T-cell (primary cell): ENCODE measurements at regions not wholly inside any gene's neighbourhood (a gene's known extent, or its start where the extent isn't known, plus 50 kb on each side); places are given as distances from the start of the nearest gene placed in this dataset.
"Not testable (repeated sequence)": the region's sequence is repeated elsewhere in the genome, so short reads cannot be mapped to it uniquely, and the experiment has no call there.

Source experiments
- ATAC-seq, 4 experiments: fragments of 200-7000 bp in 3 of 4; fragments of 150-1000 bp in 1 of 4; cut with Tn5 transposase; replicated peaks in 1 of 4; 1 replicate in 3 of 4; 2 replicates in 1 of 4; pipeline ENCODE4 v1.10.0; 2021; ENCODE audit warnings: moderate library complexity in 3 of 4, mild to moderate bottlenecking in 2 of 4, moderate number of reproducible peaks in 1 of 4
- CTCF ChIA-PET, 2 donors: fragments of 300-600 bp; sonication (Branson Sonifier 250); formaldehyde crosslinking; loops; one replicate each; lab custom pipeline; 2022; ENCODE audit warnings: antibody characterized with exemption in 2 of 2; lab: Charles Lee
- POLR2A ChIA-PET, 2 donors: fragments of 300-600 bp; sonication (Branson Sonifier 250); formaldehyde crosslinking; loops; one replicate each; lab custom pipeline; 2022; ENCODE audit warnings: antibody characterized with exemption in 2 of 2; lab: Charles Lee
- DNase-seq, 35 experiments: peaks; one replicate each; pipeline versions ENCODE4 v3.0.0 to v3.0.0-alpha.2; 2013 to 2023
- H3K27ac ChIP-seq: one replicate; pipeline ENCODE4 v1.5.1; 2013; ENCODE audit warnings: low read length
- H3K27me3 ChIP-seq, 2 experiments: replicated peaks in 1 of 2; 1 replicate in 1 of 2; 2 replicates in 1 of 2; pipeline versions ENCODE4 v1.6.1 to v1.7.0; 2013; ENCODE audit warnings: low read length in 1 of 2, mixed read lengths in 1 of 2; ENCODE audit not compliant: control insufficient read depth in 2 of 2, insufficient read depth in 2 of 2; ENCODE audit errors: extremely low read depth in 1 of 2
- H3K36me3 ChIP-seq, 2 donors: 1 replicate in 1 of 2; 2 replicates in 1 of 2; pipeline versions ENCODE4 v1.6.1 to v1.7.0; 2013; ENCODE audit warnings: low read length in 1 of 2; ENCODE audit not compliant: control insufficient read depth in 2 of 2, insufficient read depth in 1 of 2; ENCODE audit errors: extremely low read depth in 1 of 2
- H3K4me1 ChIP-seq, 2 experiments: 1 replicate in 1 of 2; 2 replicates in 1 of 2; pipeline versions ENCODE4 v1.6.1 to v1.7.0; 2013; ENCODE audit warnings: low read length in 2 of 2, mixed read lengths in 1 of 2; ENCODE audit not compliant: insufficient read depth in 2 of 2, control insufficient read depth in 1 of 2; ENCODE audit errors: extremely low read depth in 1 of 2
- H3K4me3 ChIP-seq, 2 donors: 1 replicate in 1 of 2; 2 replicates in 1 of 2; pipeline versions ENCODE4 v1.5.1 to v1.7.0; 2013; ENCODE audit warnings: mild to moderate bottlenecking in 2 of 2, low read length in 1 of 2, moderate library complexity in 1 of 2; ENCODE audit not compliant: control insufficient read depth in 1 of 2; ENCODE audit errors: extremely low read depth in 1 of 2
- H3K9me3 ChIP-seq: 2 replicates; pipeline ENCODE4 v1.7.0; 2013
- H3K27ac Mint-ChIP-seq, 2 donors: one replicate each; pipeline ENCODE4 v1.8.0; 2020 to 2021; ENCODE audit warnings: mild to moderate bottlenecking in 2 of 2, mixed read lengths in 2 of 2
- H3K27me3 Mint-ChIP-seq, 2 donors: one replicate each; pipeline ENCODE4 v1.8.0; 2021 to 2022; ENCODE audit warnings: mixed read lengths in 2 of 2
- H3K36me3 Mint-ChIP-seq: one replicate; pipeline ENCODE4 v1.8.0; 2021; ENCODE audit warnings: mixed read lengths
- H3K4me1 Mint-ChIP-seq, 3 donors: one replicate each; pipeline ENCODE4 v1.8.0; 2020 to 2022; ENCODE audit warnings: mixed read lengths in 3 of 3, mild to moderate bottlenecking in 1 of 3
- H3K4me3 Mint-ChIP-seq, 3 donors: one replicate each; pipeline ENCODE4 v1.8.0; 2020 to 2022; ENCODE audit warnings: mild to moderate bottlenecking in 3 of 3, mixed read lengths in 3 of 3, moderate library complexity in 3 of 3
- H3K9me3 Mint-ChIP-seq, 3 donors: one replicate each; pipeline ENCODE4 v1.8.0; 2020 to 2022; ENCODE audit warnings: mixed read lengths in 3 of 3
- WGBS: methylation state at CpG from one replicate; pipeline ENCODE4 v1.1.5; 2013; ENCODE audit warnings: missing lambda C conversion rate; ENCODE audit not compliant: insufficient coverage; 5-methylcytosine and 5-hydroxymethylcytosine counted together

GRCh38 chr21:25161571-25161970 is 445.7 kb downstream of the MRPL39 start:
- WGBS: no CpG with 5 or more reads among the region's 4 CpGs
- Histone ChIP-seq H3K27me3 (no peaks in the 10 kb centered on the region), H3K27ac (no peak overlapping the region), H3K4me1 (no peaks in the 10 kb centered on the region), H3K4me3 (no peak overlapping the region), H3K9me3 (no peaks in the 10 kb centered on the region), H3K36me3 (no peaks in the 10 kb centered on the region)
- Mint-ChIP-seq H3K4me3 (no peak overlapping the region), H3K27ac (no peak overlapping the region), H3K36me3 (no peaks in the 10 kb centered on the region), H3K9me3 (peaks cover 4 to 14% (median 11%) of the 10 kb centered on the region in 3 donors), H3K27me3 (no peaks in the 10 kb centered on the region), H3K4me1 (no peaks in the 10 kb centered on the region)
- ChIA-PET CTCF (no interaction called here), POLR2A (no interaction called here)
- ATAC-seq (no peak), DNase-seq (no peak)

DNA sequence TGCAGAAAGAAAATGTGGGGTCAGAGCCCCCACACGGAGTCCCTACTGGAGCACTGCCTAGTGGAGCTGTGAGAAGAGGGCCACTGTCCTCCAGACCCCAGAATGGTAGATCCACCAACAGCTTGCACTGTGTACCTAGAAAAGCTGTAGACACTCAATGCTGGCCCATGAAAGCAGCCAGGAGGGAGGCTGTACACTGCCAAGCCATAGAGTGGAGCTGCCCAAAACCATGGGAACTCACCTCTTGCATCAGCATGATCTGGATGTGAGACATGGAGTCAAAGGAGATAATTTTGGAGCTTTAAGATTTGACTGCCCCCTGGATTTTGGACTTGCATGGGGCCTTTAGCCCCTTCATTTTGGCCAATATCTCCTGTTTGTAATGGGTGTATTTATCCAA is 452.3 kb downstream of the MRPL39 start:
- H3K4me3 ChIP-seq, H3K36me3 Mint-ChIP-seq, ATAC-seq, H3K4me1 Mint-ChIP-seq, CTCF ChIA-PET, H3K27ac ChIP-seq, H3K27me3 ChIP-seq, DNase-seq, H3K27ac Mint-ChIP-seq, H3K27me3 Mint-ChIP-seq, H3K9me3 Mint-ChIP-seq, H3K4me3 Mint-ChIP-seq, H3K9me3 ChIP-seq, H3K4me1 ChIP-seq, H3K36me3 ChIP-seq: not testable (repeated sequence)
- 0% methylated on average over 1 of the region's 1 CpG for WGBS
- POLR2A ChIA-PET: interaction anchor here in 1 of 2 donors (0.6 kb wide), 1 partner anchor 168 kb away, joined by 5 read pairs; no protein-coding TSS in a partner anchor

DNA sequence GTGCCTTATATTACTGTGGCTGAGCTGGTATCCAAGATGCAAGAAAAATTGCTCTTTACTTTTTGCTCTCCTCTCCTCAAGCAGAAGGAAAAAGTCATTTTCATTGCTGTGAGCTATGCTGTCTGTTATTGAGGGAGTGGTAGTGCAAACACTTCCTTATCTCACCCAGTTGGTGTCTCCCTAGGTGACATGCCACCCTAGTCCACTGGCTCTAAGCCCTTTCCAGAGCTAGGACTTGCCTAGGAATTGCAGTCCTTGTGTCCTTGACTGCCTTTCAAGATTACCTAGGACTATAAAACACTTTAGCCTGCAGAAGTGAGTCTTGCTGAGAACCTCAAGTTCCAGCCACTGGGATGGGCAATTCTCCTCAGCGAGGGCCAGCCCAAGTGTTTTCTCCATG is 458.3 kb downstream of the MRPL39 start:
- WGBS: 93% methylated on average over 1 of the region's 1 CpG

GRCh38 chr21:25139414-25139813 is 467.9 kb downstream of the MRPL39 start:
- H3K27ac ChIP-seq: no peak overlapping the region
- no peak for DNase-seq
- H3K4me3 Mint-ChIP-seq: no peak overlapping the region
- no peaks in the 10 kb centered on the region for H3K36me3 Mint-ChIP-seq
- WGBS: no CpG with 5 or more reads among the region's 1 CpG
- H3K4me1 Mint-ChIP-seq: no peaks in the 10 kb centered on the region
- no peak overlapping the region for H3K27ac Mint-ChIP-seq
- no peak overlapping the region for H3K4me3 ChIP-seq
- no peaks in the 10 kb centered on the region for H3K27me3 ChIP-seq
- H3K36me3 ChIP-seq: no peaks in the 10 kb centered on the region
- H3K4me1 ChIP-seq: no peaks in the 10 kb centered on the region
- H3K9me3 ChIP-seq: no peaks in the 10 kb centered on the region
- ATAC-seq: no peak
- H3K9me3 Mint-ChIP-seq: peaks cover 0 to 4% (median 0%) of the 10 kb centered on the region in 3 donors
- no peaks in the 10 kb centered on the region for H3K27me3 Mint-ChIP-seq
- POLR2A ChIA-PET: no interaction called here
- CTCF ChIA-PET: no interaction called here

More for the DNA sequence above, 458.3 kb downstream of the MRPL39 start:
- CTCF ChIA-PET: no interaction called here
- no peaks in the 10 kb centered on the region for H3K36me3 Mint-ChIP-seq
- H3K4me1 Mint-ChIP-seq: no peaks in the 10 kb centered on the region
- Histone ChIP-seq H3K4me3 (no peak overlapping the region), H3K36me3 (no peaks in the 10 kb centered on the region), H3K27ac (no peak overlapping the region), H3K9me3 (no peaks in the 10 kb centered on the region), H3K4me1 (no peaks in the 10 kb centered on the region), H3K27me3 (no peaks in the 10 kb centered on the region)
- POLR2A ChIA-PET: no interaction called here
- ATAC-seq (no peak), DNase-seq (no peak)
- H3K4me3 Mint-ChIP-seq: no peak overlapping the region
- H3K9me3 Mint-ChIP-seq: peaks cover 0 to 5% (median 5%) of the 10 kb centered on the region in 3 donors
- no peaks in the 10 kb centered on the region for H3K27me3 Mint-ChIP-seq
- no peak overlapping the region for H3K27ac Mint-ChIP-seq

- no peaks in the 10 kb centered on the region for H3K4me1 Mint-ChIP-seq
- ChIA-PET CTCF (no interaction called here), POLR2A (no interaction called here)
- H3K9me3 ChIP-seq: no peaks in the 10 kb centered on the region
- no CpG with 5 or more reads among the region's 2 CpGs for WGBS
- H3K4me1 ChIP-seq: no peaks in the 10 kb centered on the region
- H3K36me3 Mint-ChIP-seq: no peaks in the 10 kb centered on the region
- peaks cover 5 to 12% (median 8%) of the 10 kb centered on the region in 3 donors for H3K9me3 Mint-ChIP-seq
- no peaks in the 10 kb centered on the region for H3K27me3 Mint-ChIP-seq
- no peaks in the 10 kb centered on the region for H3K36me3 ChIP-seq
- H3K4me3 ChIP-seq: no peak overlapping the region
- H3K4me3 Mint-ChIP-seq: no peak overlapping the region
- no peaks in the 10 kb centered on the region for H3K27me3 ChIP-seq
- no peak overlapping the region for H3K27ac Mint-ChIP-seq
- ATAC-seq (no peak), DNase-seq (no peak)
- H3K27ac ChIP-seq: no peak overlapping the region
Measured at GRCh38 chr21:25133939-25134338, 473.3 kb downstream of the MRPL39 start.

- Mint-ChIP-seq H3K4me1 (no peaks in the 10 kb centered on the region), H3K27me3 (no peaks in the 10 kb centered on the region), H3K27ac (no peak overlapping the region), H3K36me3 (no peaks in the 10 kb centered on the region), H3K4me3 (no peak overlapping the region), H3K9me3 (peaks cover 0 to 6% (median 6%) of the 10 kb centered on the region in 3 donors)
- POLR2A ChIA-PET: no interaction called here
- Histone ChIP-seq H3K27ac (no peak overlapping the region), H3K27me3 (no peaks in the 10 kb centered on the region), H3K9me3 (no peaks in the 10 kb centered on the region), H3K4me1 (no peaks in the 10 kb centered on the region), H3K36me3 (no peaks in the 10 kb centered on the region), H3K4me3 (no peak overlapping the region)
- ATAC-seq (no peak), DNase-seq (no peak)
- CTCF ChIA-PET: no interaction called here
- no CpG with 5 or more reads among the region's 1 CpG for WGBS
Measured at GRCh38 chr21:25127811-25128210, 479.5 kb downstream of the MRPL39 start.

GRCh38 chr21:25127007-25127406 is 480.3 kb downstream of the MRPL39 start:
- Mint-ChIP-seq H3K27me3 (no peaks in the 10 kb centered on the region), H3K4me1 (no peaks in the 10 kb centered on the region), H3K9me3 (peaks cover 0 to 6% (median 6%) of the 10 kb centered on the region in 3 donors), H3K4me3 (no peak overlapping the region), H3K36me3 (no peaks in the 10 kb centered on the region), H3K27ac (no peak overlapping the region)
- Histone ChIP-seq H3K27ac (no peak overlapping the region), H3K9me3 (no peaks in the 10 kb centered on the region), H3K4me1 (no peaks in the 10 kb centered on the region), H3K27me3 (no peaks in the 10 kb centered on the region), H3K4me3 (no peak overlapping the region), H3K36me3 (no peaks in the 10 kb centered on the region)
- WGBS: no CpG with 5 or more reads among the region's 1 CpG
- ATAC-seq (no peak), DNase-seq (no peak)
- POLR2A ChIA-PET: no interaction called here
- CTCF ChIA-PET: no interaction called here
